HCT116 (cell line): ENCODE measurements at regions not wholly inside any gene's neighbourhood (a gene's known extent, or its start where the extent isn't known, plus 50 kb on each side); places are given as distances from the start of the nearest gene placed in this dataset.

Source experiments
- ATAC-seq: fragments of 200-7000 bp; cut with Tn5 transposase; 2 replicates; pipeline ENCODE4 v1.9.1; 2020; ENCODE audit warnings: mild to moderate bottlenecking, moderate library complexity
- BruUV-seq: library from RNA; stranded (reverse); fragments of 400-500 nt; replicated peaks from 2 replicates; lab custom pipeline; 2021; lab: Mats Ljungman, UMichigan
- CTCF ChIA-PET: fragments of 300-600 bp; sonication (Branson Sonifier 250); formaldehyde crosslinking; loops from one replicate; lab custom pipeline; 2021; ENCODE audit warnings: antibody characterized with exemption; lab: Charles Lee
- POLR2A ChIA-PET: fragments of 300-600, 350-600 bp; sonication (Branson Sonifier 250); formaldehyde crosslinking; loops from one replicate; lab custom pipeline; 2021; ENCODE audit warnings: antibody characterized with exemption; lab: Charles Lee
- RAD21 ChIA-PET, 2 experiments: fragments of 300-600 bp; sonication (Branson Sonifier 250); formaldehyde crosslinking; loops; one replicate each; lab custom pipeline; 2023; ENCODE audit warnings: low total read pairs in 2 of 2; ENCODE audit not compliant: uncharacterized antibody in 2 of 2, unreplicated experiment in 2 of 2, low non-redundant PET in 1 of 2; lab: Charles Lee
- DNase-seq: peaks from one replicate; pipeline ENCODE4 v3.0.0-alpha.2; 2010; ENCODE audit warnings: low read depth, low spot score
- H2AFZ ChIP-seq: fragments of 200-600 bp; shearing (Covaris generic), sonication (generic); 2 replicates; pipeline ENCODE4 v1.6.1; 2017; ENCODE audit warnings: low read depth, mixed run types, mixed read lengths, antibody characterized with exemption, low read length; ENCODE audit not compliant: poor library complexity, severe bottlenecking
- H3K27ac ChIP-seq: 2 replicates; pipeline ENCODE4 v1.5.1; 2012; ENCODE audit warnings: low read depth, low read length
- H3K27me3 ChIP-seq: fragments of 200-600 bp; sonication (generic); 2 replicates; pipeline ENCODE4 v1.6.1; 2016; ENCODE audit warnings: mixed run types, low read length, mixed read lengths; ENCODE audit not compliant: insufficient read depth
- H3K36me3 ChIP-seq, 2 experiments: fragments of 200-500 bp in 1 of 2; fragments of 200-600 bp in 1 of 2; sonication (Bioruptor generic) in 1 of 2; sonication (generic) in 1 of 2; 2 replicates each; pipeline versions ENCODE4 v1.5.1 to v1.6.1; 2014 to 2016; ENCODE audit warnings: low read length in 2 of 2, inconsistent platforms in 1 of 2, mixed read lengths in 1 of 2, mixed run types in 1 of 2; ENCODE audit not compliant: insufficient read depth in 2 of 2, control insufficient read depth in 1 of 2
- H3K4me1 ChIP-seq, 2 experiments: fragments of 200-600 bp in 1 of 2; sonication (generic) in 1 of 2; 2 replicates each; pipeline versions ENCODE4 v1.5.1 to v1.6.1; 2012 to 2017; ENCODE audit warnings: low read length in 2 of 2, inconsistent platforms in 1 of 2, mild to moderate bottlenecking in 1 of 2, mixed read lengths in 1 of 2, mixed run types in 1 of 2, moderate library complexity in 1 of 2; ENCODE audit not compliant: insufficient read depth in 2 of 2, control insufficient read depth in 1 of 2
- H3K4me2 ChIP-seq: fragments of 200-600 bp; sonication (generic); 2 replicates; pipeline ENCODE4 v1.6.1; 2017; ENCODE audit warnings: mixed run types, low read length, mixed read lengths
- H3K4me3 ChIP-seq, 2 experiments: fragments of 200-600 bp in 1 of 2; sonication (generic) in 1 of 2; replicated peaks in 1 of 2; 2 replicates each; pipeline ENCODE4 v1.5.1; 2011 to 2016; ENCODE audit warnings: low read length in 2 of 2, control low read depth in 1 of 2, low read depth in 1 of 2, mild to moderate bottlenecking in 1 of 2, mixed read lengths in 1 of 2, mixed run types in 1 of 2
- H3K79me2 ChIP-seq: fragments of 200-600 bp; sonication (generic); 2 replicates; pipeline ENCODE4 v1.6.1; 2017; ENCODE audit warnings: mild to moderate bottlenecking, mixed run types, low read length, moderate library complexity, mixed read lengths; ENCODE audit not compliant: insufficient read depth
- H3K9ac ChIP-seq: fragments of 200-600 bp; sonication (generic); 2 replicates; pipeline ENCODE4 v1.6.1; 2016; ENCODE audit warnings: low read length, mixed read lengths
- H3K9me2 ChIP-seq: fragments of 200-600 bp; sonication (generic), shearing (Covaris generic); 2 replicates; pipeline ENCODE4 v1.6.1; 2017; ENCODE audit warnings: mixed run types, mild to moderate bottlenecking, moderate library complexity; ENCODE audit not compliant: insufficient read depth
- H3K9me3 ChIP-seq, 2 experiments: fragments of 200-500 bp in 1 of 2; fragments of 200-600 bp in 1 of 2; sonication (Bioruptor generic) in 1 of 2; sonication (generic) in 1 of 2; 2 replicates each; pipeline ENCODE4 v1.6.1; 2014 to 2017; ENCODE audit warnings: low read length in 2 of 2, mixed read lengths in 2 of 2, inconsistent platforms in 1 of 2, low read depth in 1 of 2, mild to moderate bottlenecking in 1 of 2, mixed run types in 1 of 2, moderate library complexity in 1 of 2; ENCODE audit not compliant: control insufficient read depth in 1 of 2, insufficient read depth in 1 of 2
- H4K20me1 ChIP-seq: fragments of 200-600 bp; sonication (generic), shearing (Covaris generic); 2 replicates; pipeline ENCODE4 v1.6.1; 2017; ENCODE audit warnings: mixed run types, mild to moderate bottlenecking, moderate library complexity; ENCODE audit not compliant: insufficient read depth
- CBX3 ChIP-seq: IDR thresholded peaks from 2 replicates; pipeline ENCODE4 v1.6.1; 2012; ENCODE audit warnings: low read depth
- EZH2phosphoT487 ChIP-seq: fragments of 200-600 bp; IDR thresholded peaks from 2 replicates; pipeline ENCODE4 v1.6.1; 2018; ENCODE audit warnings: antibody characterized with exemption, borderline replicate concordance
- JUND ChIP-seq: IDR thresholded peaks from 2 replicates; pipeline ENCODE4 v1.6.1; 2012
- RAD21 ChIP-seq: IDR thresholded peaks from 2 replicates; pipeline ENCODE4 v1.6.1; 2012; ENCODE audit warnings: low read depth, mild to moderate bottlenecking
- ZFX ChIP-seq: fragments of 450-650 bp; IDR thresholded peaks from 2 replicates; pipeline ENCODE4 v1.6.1; 2017
- ZNF274 ChIP-seq: fragments of 200-500 bp; sonication (Bioruptor generic); IDR thresholded peaks from 2 replicates; pipeline ENCODE4 v1.6.1; 2014; ENCODE audit warnings: mild to moderate bottlenecking, low read depth, low read length, inconsistent platforms
- intact Hi-C: fragments of 100-400 bp; cut with micrococcal nuclease; formaldehyde crosslinking; loops from 2 replicates; pipeline ENCODE4 v1.10.0; 2022
- TF ChIP-seq, protein P1 (sequence below): IDR thresholded peaks from 2 replicates; pipeline ENCODE4 v1.6.1; 2012
- TF ChIP-seq, protein P2 (sequence below), 3 experiments: fragments of 200-600 bp in 1 of 3; sonication (generic) in 1 of 3; IDR thresholded peaks in 2 of 3; conservative IDR thresholded peaks in 1 of 3; 2 replicates each; pipeline ENCODE4 v1.5.1; 2012 to 2017; ENCODE audit warnings: low read depth in 2 of 3, low read length in 2 of 3, antibody characterized with exemption in 1 of 3, borderline replicate concordance in 1 of 3, control low read depth in 1 of 3, mild to moderate bottlenecking in 1 of 3, mixed read lengths in 1 of 3, mixed run types in 1 of 3, moderate library complexity in 1 of 3; ENCODE audit not compliant: insufficient read depth in 1 of 3

DNA sequence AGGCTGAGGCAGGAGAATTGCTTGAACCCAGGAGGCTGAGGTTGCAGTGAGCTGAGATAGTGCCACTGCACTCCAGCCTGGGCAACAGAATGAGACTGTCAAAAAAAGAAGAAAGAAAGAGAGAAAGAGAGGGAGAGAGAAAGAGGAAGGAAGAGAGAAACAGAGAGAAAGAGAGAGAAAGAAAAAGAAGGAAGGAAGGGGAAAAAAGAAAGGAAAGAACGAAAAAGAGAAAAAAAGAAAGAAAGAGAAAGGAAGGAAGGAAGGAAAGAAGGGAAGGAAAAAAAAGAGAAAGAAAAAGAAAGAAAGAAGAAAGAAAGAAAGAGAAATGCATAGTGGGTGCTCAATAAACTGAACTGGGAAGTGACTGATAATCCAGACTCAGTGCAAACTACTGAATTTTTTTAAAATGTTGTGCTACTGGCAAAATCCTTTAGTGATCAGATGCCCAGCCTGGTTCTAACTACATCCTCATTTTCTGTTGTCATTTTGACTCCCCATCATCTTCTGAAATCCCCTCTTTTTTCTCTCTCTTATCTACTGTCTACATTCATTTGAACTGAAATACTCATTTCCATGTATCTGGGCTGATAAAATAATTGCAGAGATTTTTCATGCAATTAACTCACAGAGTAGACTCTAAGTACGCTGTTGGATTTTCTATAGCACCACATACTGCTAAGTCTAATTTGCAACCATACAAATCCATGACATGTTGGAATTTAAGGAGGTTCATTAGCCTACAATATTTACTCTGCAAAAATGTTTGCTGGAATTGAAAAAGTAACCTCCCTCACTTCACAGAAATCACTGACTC lies 85.3 kb upstream of the HIVEP1 start:
- TF ChIP-seq EZH2phosphoT487 (no peak), CBX3 (no peak), ZNF274 (no peak), ZFX (no peak), JUND (no peak), RAD21 (no peak)
- TF ChIP-seq, protein P1, sequence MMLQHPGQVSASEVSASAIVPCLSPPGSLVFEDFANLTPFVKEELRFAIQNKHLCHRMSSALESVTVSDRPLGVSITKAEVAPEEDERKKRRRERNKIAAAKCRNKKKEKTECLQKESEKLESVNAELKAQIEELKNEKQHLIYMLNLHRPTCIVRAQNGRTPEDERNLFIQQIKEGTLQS: no peak
- TF ChIP-seq, protein P2, sequence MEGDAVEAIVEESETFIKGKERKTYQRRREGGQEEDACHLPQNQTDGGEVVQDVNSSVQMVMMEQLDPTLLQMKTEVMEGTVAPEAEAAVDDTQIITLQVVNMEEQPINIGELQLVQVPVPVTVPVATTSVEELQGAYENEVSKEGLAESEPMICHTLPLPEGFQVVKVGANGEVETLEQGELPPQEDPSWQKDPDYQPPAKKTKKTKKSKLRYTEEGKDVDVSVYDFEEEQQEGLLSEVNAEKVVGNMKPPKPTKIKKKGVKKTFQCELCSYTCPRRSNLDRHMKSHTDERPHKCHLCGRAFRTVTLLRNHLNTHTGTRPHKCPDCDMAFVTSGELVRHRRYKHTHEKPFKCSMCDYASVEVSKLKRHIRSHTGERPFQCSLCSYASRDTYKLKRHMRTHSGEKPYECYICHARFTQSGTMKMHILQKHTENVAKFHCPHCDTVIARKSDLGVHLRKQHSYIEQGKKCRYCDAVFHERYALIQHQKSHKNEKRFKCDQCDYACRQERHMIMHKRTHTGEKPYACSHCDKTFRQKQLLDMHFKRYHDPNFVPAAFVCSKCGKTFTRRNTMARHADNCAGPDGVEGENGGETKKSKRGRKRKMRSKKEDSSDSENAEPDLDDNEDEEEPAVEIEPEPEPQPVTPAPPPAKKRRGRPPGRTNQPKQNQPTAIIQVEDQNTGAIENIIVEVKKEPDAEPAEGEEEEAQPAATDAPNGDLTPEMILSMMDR (IDR thresholded peaks at IDR 0.05 in 2 of 3, conservative IDR thresholded peaks at IDR 0.05 in 1 of 3; ENCODE audit: borderline replicate concordance in 1 of 3, insufficient read depth in 1 of 3, low read depth in 2 of 3, low read length in 2 of 3): no peak
- TF ChIP-seq, all 23 proteins: peak for 0
- intact Hi-C loops: no loop called here
- Histone ChIP-seq H2AFZ (no peak overlapping the region), H3K4me3 (no peak overlapping the region), H3K27ac (no peak overlapping the region), H3K4me2 (no peak overlapping the region), H3K4me1 (no peaks in the 10 kb centered on the region), H3K9me3 (no peaks in the 10 kb centered on the region), H4K20me1 (no peaks in the 10 kb centered on the region), H3K36me3 (no peaks in the 10 kb centered on the region), H3K79me2 (no peaks in the 10 kb centered on the region), H3K9me2 (no peaks in the 10 kb centered on the region), H3K27me3 (no peaks in the 10 kb centered on the region), H3K9ac (no peak overlapping the region)
- ChIA-PET POLR2A (no interaction called here), RAD21 (no interaction called here), CTCF (no interaction called here)
- no TSS peak for BruUV-seq
- no peak for ATAC-seq
- DNase-seq: no peak
